Vagina (tissue), 2 donors: ENCODE measurements at regions not wholly inside any gene's neighbourhood (a gene's known extent, or its start where the extent isn't known, plus 50 kb on each side); places are given as distances from the start of the nearest gene placed in this dataset.

ENCODE experiments used
- CTCF ChIP-seq, 3 experiments: fragments of 450-650 bp in 2 of 3; fragments of 200-600 bp in 1 of 3; sonication (generic) in 1 of 3; IDR thresholded peaks; one replicate each; pipeline ENCODE4 v1.5.1; 2017 to 2019; ENCODE audit warnings: antibody characterized with exemption in 3 of 3, mild to moderate bottlenecking in 2 of 3, moderate library complexity in 2 of 3
- POLR2A ChIP-seq, 2 donors: fragments of 450-650 bp; IDR thresholded peaks; one replicate each; pipeline ENCODE4 v1.6.1; 2017; ENCODE audit warnings: antibody characterized with exemption in 2 of 2, mild to moderate bottlenecking in 2 of 2, moderate library complexity in 2 of 2

GRCh38 chr2:121018136-121019061 is 266.6 kb downstream of the TFCP2L1 start:
- TF ChIP-seq CTCF (IDR thresholded peaks at IDR 0.05) (no peak), POLR2A (IDR thresholded peaks at IDR 0.05) (no peak)
